ENCODE measurements at regions not wholly inside any gene's neighbourhood (a gene's known extent, or its start where the extent isn't known, plus 50 kb on each side); places are given as distances from the start of the nearest gene placed in this dataset.

DNA sequence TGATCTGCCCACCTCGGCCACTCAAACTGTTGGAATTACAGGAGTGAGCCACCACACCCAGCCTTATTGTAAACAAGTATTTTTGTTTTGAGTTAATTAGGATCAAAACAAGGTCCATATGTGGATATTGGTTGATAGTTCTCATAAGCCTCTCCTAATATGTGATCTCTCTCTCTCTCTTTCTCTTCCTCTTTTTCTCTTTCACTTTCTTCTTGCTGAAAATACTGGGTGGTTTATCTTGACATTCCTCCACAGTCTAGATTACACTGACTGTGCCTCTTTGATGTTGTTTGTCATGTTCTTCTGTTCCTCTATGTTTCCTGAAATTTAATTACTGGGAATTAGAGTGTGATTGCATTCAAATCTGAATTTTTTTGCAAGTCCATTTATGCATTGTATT lies 547.5 kb upstream of the NRXN1 start:
- RAD21 ChIA-PET (ENCODE audit: unreplicated experiment) = no interaction called here
- DNase-seq (ENCODE audit: low read depth, low spot score) (no peak), ATAC-seq (no peak), FAIRE-seq (no peak)
- 41% methylated on average over 1 of the region's 1 CpG for WGBS (ENCODE audit: insufficient coverage, insufficient replicate concordance, low lambda C conversion rate, missing lambda C conversion rate)
- H3K36me3 ChIP-seq (ENCODE audit: control insufficient read depth in 2 of 2, insufficient read depth in 2 of 2, low read length in 1 of 2) = no peaks in the 10 kb centered on the region
- H2AFZ ChIP-seq (ENCODE audit: control insufficient read depth, low read depth, low read length) = no peak overlapping the region
- POLR2A ChIA-PET = no interaction called here
- no TSS peak for BruUV-seq (replicated peaks)
- H4K20me1 ChIP-seq (ENCODE audit: control insufficient read depth, insufficient read depth) = no peaks in the 10 kb centered on the region
- H3K9me3 ChIP-seq (replicated peaks; ENCODE audit: control insufficient read depth, insufficient read depth, low read length) = no peaks in the 10 kb centered on the region
- H3K4me2 ChIP-seq (ENCODE audit: control insufficient read depth, insufficient read depth) = no peak overlapping the region
- TF ChIP-seq, protein P1, sequence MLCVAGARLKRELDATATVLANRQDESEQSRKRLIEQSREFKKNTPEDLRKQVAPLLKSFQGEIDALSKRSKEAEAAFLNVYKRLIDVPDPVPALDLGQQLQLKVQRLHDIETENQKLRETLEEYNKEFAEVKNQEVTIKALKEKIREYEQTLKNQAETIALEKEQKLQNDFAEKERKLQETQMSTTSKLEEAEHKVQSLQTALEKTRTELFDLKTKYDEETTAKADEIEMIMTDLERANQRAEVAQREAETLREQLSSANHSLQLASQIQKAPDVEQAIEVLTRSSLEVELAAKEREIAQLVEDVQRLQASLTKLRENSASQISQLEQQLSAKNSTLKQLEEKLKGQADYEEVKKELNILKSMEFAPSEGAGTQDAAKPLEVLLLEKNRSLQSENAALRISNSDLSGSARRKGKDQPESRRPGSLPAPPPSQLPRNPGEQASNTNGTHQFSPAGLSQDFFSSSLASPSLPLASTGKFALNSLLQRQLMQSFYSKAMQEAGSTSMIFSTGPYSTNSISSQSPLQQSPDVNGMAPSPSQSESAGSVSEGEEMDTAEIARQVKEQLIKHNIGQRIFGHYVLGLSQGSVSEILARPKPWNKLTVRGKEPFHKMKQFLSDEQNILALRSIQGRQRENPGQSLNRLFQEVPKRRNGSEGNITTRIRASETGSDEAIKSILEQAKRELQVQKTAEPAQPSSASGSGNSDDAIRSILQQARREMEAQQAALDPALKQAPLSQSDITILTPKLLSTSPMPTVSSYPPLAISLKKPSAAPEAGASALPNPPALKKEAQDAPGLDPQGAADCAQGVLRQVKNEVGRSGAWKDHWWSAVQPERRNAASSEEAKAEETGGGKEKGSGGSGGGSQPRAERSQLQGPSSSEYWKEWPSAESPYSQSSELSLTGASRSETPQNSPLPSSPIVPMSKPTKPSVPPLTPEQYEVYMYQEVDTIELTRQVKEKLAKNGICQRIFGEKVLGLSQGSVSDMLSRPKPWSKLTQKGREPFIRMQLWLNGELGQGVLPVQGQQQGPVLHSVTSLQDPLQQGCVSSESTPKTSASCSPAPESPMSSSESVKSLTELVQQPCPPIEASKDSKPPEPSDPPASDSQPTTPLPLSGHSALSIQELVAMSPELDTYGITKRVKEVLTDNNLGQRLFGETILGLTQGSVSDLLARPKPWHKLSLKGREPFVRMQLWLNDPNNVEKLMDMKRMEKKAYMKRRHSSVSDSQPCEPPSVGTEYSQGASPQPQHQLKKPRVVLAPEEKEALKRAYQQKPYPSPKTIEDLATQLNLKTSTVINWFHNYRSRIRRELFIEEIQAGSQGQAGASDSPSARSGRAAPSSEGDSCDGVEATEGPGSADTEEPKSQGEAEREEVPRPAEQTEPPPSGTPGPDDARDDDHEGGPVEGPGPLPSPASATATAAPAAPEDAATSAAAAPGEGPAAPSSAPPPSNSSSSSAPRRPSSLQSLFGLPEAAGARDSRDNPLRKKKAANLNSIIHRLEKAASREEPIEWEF (IDR thresholded peaks at IDR 0.05; ENCODE audit: insufficient replicate concordance, low read depth, low read length) = no peak
- TF ChIP-seq BMI1 (IDR thresholded peaks at IDR 0.05; ENCODE audit: borderline replicate concordance) (no peak), IRF3 (IDR thresholded peaks at IDR 0.05) (no peak), ZBED1 (IDR thresholded peaks at IDR 0.05; ENCODE audit: borderline replicate concordance) (no peak), ZNF687 (IDR thresholded peaks at IDR 0.05) (no peak)
- H3K4me3 ChIP-seq = no peak overlapping the region
- intact Hi-C loops (cut with micrococcal nuclease; ENCODE audit: unreplicated experiment) = no loop called here
- SMC1A ChIA-PET (ENCODE audit: uncharacterized antibody, unreplicated experiment) = no interaction called here
- no peaks in the 10 kb centered on the region for H3K4me1 ChIP-seq (ENCODE audit: control insufficient read depth, insufficient read depth, low read length)
- H3K27me3 ChIP-seq (replicated peaks in 1 of 2; ENCODE audit: control insufficient read depth in 2 of 2, insufficient read depth in 2 of 2, low read length in 1 of 2) = no peaks in the 10 kb centered on the region
- no peak overlapping the region for H3K27ac ChIP-seq (ENCODE audit: control insufficient read depth, insufficient read depth)
- in situ Hi-C loops (cut with MboI) = no loop called here
- H3K79me2 ChIP-seq (ENCODE audit: control insufficient read depth, insufficient read depth, low read length) = no peaks in the 10 kb centered on the region
- no peak overlapping the region for H3K9ac ChIP-seq (ENCODE audit: control insufficient read depth, insufficient read depth, low read length)
- CTCF ChIA-PET = no interaction called here
